A673 (cell line): ENCODE measurements at regions not wholly inside any gene's neighbourhood (a gene's known extent, or its start where the extent isn't known, plus 50 kb on each side); places are given as distances from the start of the nearest gene placed in this dataset.
"Not testable (repeated sequence)": the region's sequence is repeated elsewhere in the genome, so short reads cannot be mapped to it uniquely, and the experiment has no call there.

ENCODE experiments used
- BruUV-seq: library from RNA; stranded (reverse); fragments of 400-500 nt; replicated peaks from 2 replicates; lab custom pipeline; 2021; lab: Mats Ljungman, UMichigan
- CTCF ChIA-PET: fragments of 300-600 bp; sonication (Branson Sonifier 250); formaldehyde crosslinking; loops from one replicate; lab custom pipeline; 2022; ENCODE audit warnings: antibody characterized with exemption; lab: Charles Lee
- POLR2A ChIA-PET: fragments of 300-600 bp; sonication (Branson Sonifier 250); formaldehyde crosslinking; loops from one replicate; lab custom pipeline; 2022; ENCODE audit warnings: antibody characterized with exemption; ENCODE audit not compliant: low non-redundant PET; lab: Charles Lee
- DNase-seq: peaks from one replicate; pipeline ENCODE4 v3.0.0-alpha.2; 2015; ENCODE audit warnings: low spot score
- H3K27ac ChIP-seq: fragments of 200-600 bp; sonication (generic); 2 replicates; pipeline ENCODE4 v1.5.1; 2016; ENCODE audit warnings: mixed run types, low read depth, mild to moderate bottlenecking, mixed read lengths, antibody characterized with exemption, low read length; ENCODE audit not compliant: poor library complexity, severe bottlenecking
- H3K27me3 ChIP-seq: fragments of 200-600 bp; sonication (generic); replicated peaks from 2 replicates; pipeline ENCODE4 v1.6.1; 2017; ENCODE audit warnings: mixed run types, low read depth, mild to moderate bottlenecking, mixed read lengths, antibody characterized with exemption, low read length; ENCODE audit not compliant: insufficient read depth, poor library complexity
- H3K36me3 ChIP-seq: fragments of 200-600 bp; sonication (generic); 2 replicates; pipeline ENCODE4 v1.6.1; 2016; ENCODE audit warnings: mixed run types, mild to moderate bottlenecking, mixed read lengths, antibody characterized with exemption, low read length; ENCODE audit not compliant: insufficient read depth, poor library complexity, severe bottlenecking
- H3K4me1 ChIP-seq: fragments of 200-600 bp; sonication (generic); 2 replicates; pipeline ENCODE4 v1.6.1; 2017; ENCODE audit warnings: mixed run types, mild to moderate bottlenecking, mixed read lengths, antibody characterized with exemption, low read length; ENCODE audit not compliant: insufficient read depth, poor library complexity, severe bottlenecking
- H3K4me3 ChIP-seq: fragments of 200-600 bp; sonication (generic); 2 replicates; pipeline ENCODE4 v1.5.1; 2016; ENCODE audit warnings: low read depth, mixed run types, mild to moderate bottlenecking, mixed read lengths, low read length; ENCODE audit not compliant: poor library complexity, severe bottlenecking
- H3K9me3 ChIP-seq: fragments of 200-600 bp; sonication (generic); 2 replicates; pipeline ENCODE4 v1.6.1; 2016; ENCODE audit warnings: mixed run types, low read depth, mild to moderate bottlenecking, mixed read lengths, antibody characterized with exemption, low read length; ENCODE audit not compliant: poor library complexity, severe bottlenecking
- EZH2 ChIP-seq: fragments of 200-600 bp; sonication (generic); IDR thresholded peaks from 2 replicates; pipeline ENCODE4 v1.6.1; 2017; ENCODE audit warnings: borderline replicate concordance, low read depth, mild to moderate bottlenecking, mixed read lengths, antibody characterized with exemption, low read length; ENCODE audit not compliant: poor library complexity, severe bottlenecking
- intact Hi-C: fragments of 100-400 bp; cut with micrococcal nuclease; formaldehyde crosslinking; loops from one replicate; pipeline ENCODE4 v1.10.0; 2022; ENCODE audit not compliant: unreplicated experiment
- TF ChIP-seq, protein P1 (sequence below): fragments of 300-800, 200-600 bp; sonication (generic); conservative IDR thresholded peaks from 2 replicates; pipeline ENCODE4 v1.5.1; 2017; ENCODE audit warnings: low read depth, mild to moderate bottlenecking, antibody characterized with exemption, low read length, moderate library complexity, mixed read lengths

DNA sequence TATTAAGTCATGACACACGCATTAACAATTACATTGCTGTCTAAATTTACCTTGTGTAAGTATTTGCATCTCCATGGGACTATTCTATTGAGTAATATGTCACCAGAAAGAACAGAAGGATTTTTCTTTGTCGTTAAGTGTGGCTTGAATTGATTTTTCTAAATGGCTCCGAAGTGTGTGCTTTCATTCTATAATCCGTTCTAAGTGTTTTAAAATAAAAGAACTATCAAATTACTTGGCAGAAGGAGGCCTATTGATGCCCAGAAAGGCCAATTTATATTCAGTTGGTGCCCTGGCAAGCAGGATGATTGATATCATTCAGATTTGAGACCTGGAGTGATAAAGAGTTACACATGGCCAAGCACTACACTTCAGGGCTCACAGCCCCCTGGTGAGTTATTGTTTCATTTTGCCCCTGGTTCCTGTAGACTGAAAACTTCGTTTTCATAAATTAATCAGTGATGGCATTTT is 538.9 kb upstream of the ANO5 start:
- TF ChIP-seq EZH2: no peak
- TF ChIP-seq, protein P1, sequence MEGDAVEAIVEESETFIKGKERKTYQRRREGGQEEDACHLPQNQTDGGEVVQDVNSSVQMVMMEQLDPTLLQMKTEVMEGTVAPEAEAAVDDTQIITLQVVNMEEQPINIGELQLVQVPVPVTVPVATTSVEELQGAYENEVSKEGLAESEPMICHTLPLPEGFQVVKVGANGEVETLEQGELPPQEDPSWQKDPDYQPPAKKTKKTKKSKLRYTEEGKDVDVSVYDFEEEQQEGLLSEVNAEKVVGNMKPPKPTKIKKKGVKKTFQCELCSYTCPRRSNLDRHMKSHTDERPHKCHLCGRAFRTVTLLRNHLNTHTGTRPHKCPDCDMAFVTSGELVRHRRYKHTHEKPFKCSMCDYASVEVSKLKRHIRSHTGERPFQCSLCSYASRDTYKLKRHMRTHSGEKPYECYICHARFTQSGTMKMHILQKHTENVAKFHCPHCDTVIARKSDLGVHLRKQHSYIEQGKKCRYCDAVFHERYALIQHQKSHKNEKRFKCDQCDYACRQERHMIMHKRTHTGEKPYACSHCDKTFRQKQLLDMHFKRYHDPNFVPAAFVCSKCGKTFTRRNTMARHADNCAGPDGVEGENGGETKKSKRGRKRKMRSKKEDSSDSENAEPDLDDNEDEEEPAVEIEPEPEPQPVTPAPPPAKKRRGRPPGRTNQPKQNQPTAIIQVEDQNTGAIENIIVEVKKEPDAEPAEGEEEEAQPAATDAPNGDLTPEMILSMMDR: no peak
- Histone ChIP-seq H3K27me3 (no peaks in the 10 kb centered on the region), H3K36me3 (no peaks in the 10 kb centered on the region), H3K27ac (no peak overlapping the region), H3K4me1 (peaks cover 11% of the 10 kb centered on the region), H3K4me3 (no peak overlapping the region), H3K9me3 (no peaks in the 10 kb centered on the region)
- peak; percentile 85 for DNase-seq
- ChIA-PET POLR2A (no interaction called here), CTCF (no interaction called here)
- no TSS peak for BruUV-seq
- intact Hi-C loops: loop anchor here (10.0 kb wide), 1 partner anchor 251 kb away; no protein-coding TSS in a partner anchor

DNA sequence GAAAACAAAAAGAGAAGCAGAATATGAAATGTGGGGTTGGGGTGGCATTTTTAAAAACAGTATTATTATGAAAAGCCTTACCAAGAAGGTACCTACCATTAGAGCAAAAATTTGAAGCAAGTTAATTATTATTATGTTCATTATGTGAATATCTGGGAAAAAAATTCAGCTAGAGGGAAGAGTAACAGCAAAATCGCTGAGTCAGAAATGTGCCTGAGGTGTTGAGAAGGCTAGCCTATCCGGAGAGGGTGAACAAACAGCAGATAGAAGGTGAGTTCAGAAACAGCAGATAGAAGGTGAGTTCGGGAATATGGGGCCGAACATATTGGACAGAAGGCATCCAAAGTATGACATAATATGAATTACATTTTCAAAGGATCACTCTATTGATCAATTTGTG is 536.8 kb upstream of the ANO5 start:
- Histone ChIP-seq H3K36me3 (no peaks in the 10 kb centered on the region), H3K27me3 (no peaks in the 10 kb centered on the region), H3K4me1 (peaks cover 11% of the 10 kb centered on the region), H3K9me3 (no peaks in the 10 kb centered on the region), H3K4me3 (no peak overlapping the region), H3K27ac (no peak overlapping the region)
- ChIA-PET CTCF (no interaction called here), POLR2A (no interaction called here)
- intact Hi-C loops: loop anchor here (10.0 kb wide), 1 partner anchor 249 kb away; no protein-coding TSS in a partner anchor
- no peak for DNase-seq
- BruUV-seq: no TSS peak
- no peak for TF ChIP-seq EZH2
- TF ChIP-seq, protein P1: no peak

DNA sequence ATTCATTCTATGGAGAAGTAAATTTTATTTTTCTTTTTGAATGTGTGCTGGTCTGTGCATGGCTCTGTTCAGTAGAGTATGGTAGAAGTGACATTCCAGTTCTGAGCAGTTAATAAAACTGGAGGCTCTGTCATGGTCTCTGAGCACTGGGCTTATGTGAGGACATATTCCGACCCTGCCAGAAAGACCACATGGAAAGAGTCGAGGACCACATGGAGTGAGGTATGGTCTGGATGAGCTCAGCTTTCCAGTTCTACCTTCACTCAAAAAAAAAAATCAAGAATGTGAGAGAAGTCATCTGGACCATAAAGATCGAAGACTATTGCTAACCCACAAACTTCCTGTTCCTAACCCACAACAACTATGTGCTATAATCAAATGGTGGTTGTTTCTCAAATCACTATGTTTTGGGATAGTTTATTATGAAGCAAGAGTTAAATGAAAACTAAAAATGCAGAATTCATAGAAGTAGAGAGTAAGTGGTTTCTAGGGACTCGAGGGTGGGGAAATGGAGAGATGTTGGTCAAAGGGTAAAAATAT is 534.2 kb upstream of the ANO5 start:
- CTCF ChIA-PET: no interaction called here

DNA sequence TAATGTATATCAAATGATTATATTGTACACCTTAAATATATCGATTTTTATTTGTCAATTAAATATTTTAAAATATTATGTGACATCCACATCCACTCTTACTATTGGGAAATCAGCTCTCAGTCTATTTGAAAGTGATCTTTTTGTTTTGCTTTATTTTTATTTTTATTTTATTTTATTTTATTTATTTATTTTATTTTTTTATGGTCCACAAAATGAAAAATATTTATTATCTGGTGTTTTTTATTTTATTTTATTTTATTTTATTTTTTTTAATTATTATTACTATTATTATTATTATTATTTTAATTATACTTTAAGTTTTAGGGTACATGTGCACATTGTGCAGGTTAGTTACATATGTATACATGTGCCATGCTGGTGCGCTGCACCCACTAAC is 533.5 kb upstream of the ANO5 start:
- CTCF ChIA-PET, H3K4me1 ChIP-seq, H3K27ac ChIP-seq, DNase-seq, H3K27me3 ChIP-seq, H3K4me3 ChIP-seq, BruUV-seq, H3K9me3 ChIP-seq, H3K36me3 ChIP-seq, POLR2A ChIA-PET: not testable (repeated sequence)
- intact Hi-C loops: loop anchor here (10.0 kb wide), 1 partner anchor 245 kb away; no protein-coding TSS in a partner anchor

More for the DNA sequence above, 534.2 kb upstream of the ANO5 start:
- H3K27me3 ChIP-seq: no peaks in the 10 kb centered on the region
- TF ChIP-seq, protein P1: no peak
- TF ChIP-seq EZH2: no peak
- DNase-seq: no peak
- H3K4me1 ChIP-seq: peaks cover 6% of the 10 kb centered on the region
- no TSS peak for BruUV-seq
- no peaks in the 10 kb centered on the region for H3K9me3 ChIP-seq
- H3K4me3 ChIP-seq: no peak overlapping the region
- POLR2A ChIA-PET: no interaction called here
- intact Hi-C loops: loop anchor here (10.0 kb wide), 1 partner anchor 246 kb away; no protein-coding TSS in a partner anchor
- H3K36me3 ChIP-seq: no peaks in the 10 kb centered on the region
- H3K27ac ChIP-seq: no peak overlapping the region
